ENCODE measurements at regions not wholly inside any gene's neighbourhood (a gene's known extent, or its start where the extent isn't known, plus 50 kb on each side); places are given as distances from the start of the nearest gene placed in this dataset.

GRCh38 chr9:115637661-115638060 lies 515.9 kb upstream of the PAPPA start:
- H3K27me3 ChIP-seq = no peaks in the 10 kb centered on the region
- H3K4me3 ChIP-seq (ENCODE audit: low read depth, low read length) = no peak overlapping the region
- H3K36me3 ChIP-seq = no peaks in the 10 kb centered on the region
- H3K9me3 ChIP-seq = no peaks in the 10 kb centered on the region
- TF ChIP-seq CTCF (IDR thresholded peaks at IDR 0.05; ENCODE audit: low read depth, low read length) = no peak
- no peak for DNase-seq
- no peaks in the 10 kb centered on the region for H3K4me1 ChIP-seq

- Histone ChIP-seq H3K9me3 (no peaks in the 10 kb centered on the region), H3K36me3 (no peaks in the 10 kb centered on the region), H3K27me3 (no peaks in the 10 kb centered on the region), H3K4me1 (no peaks in the 10 kb centered on the region), H3K4me3 (ENCODE audit: low read depth, low read length) (no peak overlapping the region)
- TF ChIP-seq CTCF (IDR thresholded peaks at IDR 0.05; ENCODE audit: low read depth, low read length) = no peak
- no peak for DNase-seq
Observed at GRCh38 chr9:115640887-115641286, 512.7 kb upstream of the PAPPA start.

GRCh38 chr9:115642285-115642684 lies 511.3 kb upstream of the PAPPA start:
- Histone ChIP-seq H3K4me1 (no peaks in the 10 kb centered on the region), H3K9me3 (no peaks in the 10 kb centered on the region), H3K27me3 (no peaks in the 10 kb centered on the region), H3K4me3 (ENCODE audit: low read depth, low read length) (no peak overlapping the region), H3K36me3 (no peaks in the 10 kb centered on the region)
- no peak for DNase-seq
- TF ChIP-seq CTCF (IDR thresholded peaks at IDR 0.05; ENCODE audit: low read depth, low read length) = no peak

- no peak for DNase-seq
- H3K36me3 ChIP-seq = no peaks in the 10 kb centered on the region
- no peak for TF ChIP-seq CTCF (IDR thresholded peaks at IDR 0.05; ENCODE audit: low read depth, low read length)
- no peak overlapping the region for H3K4me3 ChIP-seq (ENCODE audit: low read depth, low read length)
- no peaks in the 10 kb centered on the region for H3K4me1 ChIP-seq
- H3K27me3 ChIP-seq = no peaks in the 10 kb centered on the region
- H3K9me3 ChIP-seq = no peaks in the 10 kb centered on the region
Observed at GRCh38 chr9:115643948-115644727, 509.5 kb upstream of the PAPPA start.

- no peak for TF ChIP-seq CTCF (IDR thresholded peaks at IDR 0.05; ENCODE audit: low read depth, low read length)
- DNase-seq = no peak
- no peaks in the 10 kb centered on the region for H3K36me3 ChIP-seq
- H3K4me1 ChIP-seq = no peaks in the 10 kb centered on the region
- no peaks in the 10 kb centered on the region for H3K9me3 ChIP-seq
- no peak overlapping the region for H3K4me3 ChIP-seq (ENCODE audit: low read depth, low read length)
- H3K27me3 ChIP-seq = no peaks in the 10 kb centered on the region
Observed at GRCh38 chr9:115649991-115650472, 503.6 kb upstream of the PAPPA start.

- no peaks in the 10 kb centered on the region for H3K9me3 ChIP-seq
- no peaks in the 10 kb centered on the region for H3K4me1 ChIP-seq
- DNase-seq = no peak
- H3K36me3 ChIP-seq = no peaks in the 10 kb centered on the region
- H3K27me3 ChIP-seq = no peaks in the 10 kb centered on the region
- H3K4me3 ChIP-seq (ENCODE audit: low read depth, low read length) = no peak overlapping the region
- TF ChIP-seq CTCF (IDR thresholded peaks at IDR 0.05; ENCODE audit: low read depth, low read length) = no peak
Observed at GRCh38 chr9:115650768-115651167, 502.8 kb upstream of the PAPPA start.
